GM12878 (cell line): ENCODE measurements at regions not wholly inside any gene's neighbourhood (a gene's known extent, or its start where the extent isn't known, plus 50 kb on each side); places are given as distances from the start of the nearest gene placed in this dataset.

Experiments
- ATAC-seq: fragments of 200-7000 bp; cut with Tn5 transposase; 3 replicates; pipeline ENCODE4 v1.9.1; 2020; ENCODE audit warnings: mild to moderate bottlenecking, moderate library complexity
- BruUV-seq: library from RNA; stranded (reverse); fragments of 400-500 nt; replicated peaks from 2 replicates; lab custom pipeline; 2021; lab: Mats Ljungman, UMichigan
- CTCF ChIA-PET: fragments of 300-600 bp; sonication (Branson Sonifier 250); formaldehyde crosslinking; extraction: SDS; loops from one replicate; lab custom pipeline; 2021; ENCODE audit warnings: inconsistent platforms; lab: Yijun Ruan, JAX
- POLR2A ChIA-PET: fragments of 350-600 bp; formaldehyde crosslinking; extraction: SDS; loops from one replicate; lab custom pipeline; 2021; ENCODE audit warnings: inconsistent platforms; lab: Charles Lee
- RAD21 ChIA-PET: fragments of 300-600 bp; sonication (Branson Sonifier 250); formaldehyde crosslinking; loops from one replicate; lab custom pipeline; 2023; ENCODE audit warnings: antibody characterized with exemption; ENCODE audit not compliant: unreplicated experiment; lab: Charles Lee
- SMC1A ChIA-PET: fragments of 300-600 bp; sonication (Branson Sonifier 250); formaldehyde crosslinking; loops from one replicate; lab custom pipeline; 2023; ENCODE audit not compliant: unreplicated experiment, uncharacterized antibody; lab: Charles Lee
- DNase-seq: peaks from one replicate; pipeline ENCODE4 v3.0.0-alpha.2; 2011; ENCODE audit warnings: low read depth, low spot score
- FAIRE-seq: peaks from 3 replicates; lab custom pipeline; 2011; peaks lifted over from hg19 to GRCh38; lab: Jason Lieb, UNC
- H2AFZ ChIP-seq: 2 replicates; pipeline ENCODE4 v1.6.0; 2011; ENCODE audit warnings: low read depth, low read length, control low read depth; ENCODE audit not compliant: control insufficient read depth
- H3K27ac ChIP-seq: 2 replicates; pipeline ENCODE4 v1.5.1; 2011; ENCODE audit warnings: control low read depth; ENCODE audit not compliant: control insufficient read depth, insufficient read depth
- H3K27me3 ChIP-seq, 2 experiments: replicated peaks in 1 of 2; 2 replicates each; pipeline versions ENCODE4 v1.6.0 to v1.6.1; 2011; ENCODE audit warnings: low read length in 1 of 2; ENCODE audit not compliant: control insufficient read depth in 2 of 2, insufficient read depth in 2 of 2
- H3K36me3 ChIP-seq, 2 experiments: 2 replicates each; pipeline ENCODE4 v1.5.1; 2011; ENCODE audit warnings: low read length in 1 of 2; ENCODE audit not compliant: control insufficient read depth in 2 of 2, insufficient read depth in 2 of 2
- H3K4me1 ChIP-seq: 2 replicates; pipeline ENCODE4 v1.6.1; 2011; ENCODE audit warnings: mild to moderate bottlenecking, low read length, moderate library complexity, mixed read lengths; ENCODE audit not compliant: control insufficient read depth, insufficient read depth
- H3K4me2 ChIP-seq: 2 replicates; pipeline ENCODE4 v1.6.0; 2011; ENCODE audit warnings: control low read depth; ENCODE audit not compliant: control insufficient read depth, insufficient read depth
- H3K4me3 ChIP-seq: fragments of 200-600 bp; sonication (generic); 2 replicates; pipeline ENCODE4 v1.5.1; 2016
- H3K79me2 ChIP-seq: 2 replicates; pipeline ENCODE4 v1.6.0; 2011; ENCODE audit warnings: low read length; ENCODE audit not compliant: control insufficient read depth, insufficient read depth
- H3K9ac ChIP-seq: 2 replicates; pipeline ENCODE4 v1.8.0; 2011; ENCODE audit warnings: low read length, control low read depth, mixed read lengths; ENCODE audit not compliant: control insufficient read depth, insufficient read depth
- H3K9me3 ChIP-seq: replicated peaks from 3 replicates; pipeline ENCODE4 v1.5.1; 2011; ENCODE audit warnings: mild to moderate bottlenecking, low read length; ENCODE audit not compliant: control insufficient read depth, insufficient read depth
- H4K20me1 ChIP-seq: 2 replicates; pipeline ENCODE4 v1.6.0; 2011; ENCODE audit not compliant: control insufficient read depth, insufficient read depth
- BMI1 ChIP-seq: fragments of 450-650 bp; IDR thresholded peaks from 2 replicates; pipeline ENCODE4 v1.6.1; 2016; ENCODE audit warnings: mild to moderate bottlenecking, moderate library complexity, borderline replicate concordance
- BRCA1 ChIP-seq: IDR thresholded peaks from 2 replicates; pipeline ENCODE4 v1.6.1; 2011; ENCODE audit warnings: low read depth, low read length, improper control_type of control experiment
- EP300 ChIP-seq, 2 experiments: fragments of 150-350 bp in 1 of 2; IDR thresholded peaks; 2 replicates each; pipeline ENCODE4 v1.6.1; 2011 to 2012; ENCODE audit warnings: low read depth in 2 of 2, low read length in 2 of 2, borderline replicate concordance in 1 of 2, improper control_type of control experiment in 1 of 2, inconsistent platforms in 1 of 2; ENCODE audit not compliant: control insufficient read depth in 1 of 2
- IKZF1 ChIP-seq: fragments of 450-650 bp; conservative IDR thresholded peaks from 2 replicates; pipeline ENCODE4 v1.6.1; 2017; ENCODE audit warnings: antibody characterized with exemption, mild to moderate bottlenecking
- NR2C1 ChIP-seq: fragments of 450-650 bp; IDR thresholded peaks from 2 replicates; pipeline ENCODE4 v1.6.1; 2017; ENCODE audit warnings: antibody characterized with exemption, mild to moderate bottlenecking, moderate library complexity
- NR2C2 ChIP-seq: IDR thresholded peaks from 2 replicates; pipeline ENCODE4 v1.6.1; 2011; ENCODE audit warnings: borderline replicate concordance, low read depth; ENCODE audit not compliant: control insufficient read depth, insufficient read length
- POLR2A ChIP-seq: IDR thresholded peaks from 2 replicates; pipeline ENCODE4 v1.6.1; 2011; ENCODE audit warnings: low read depth, mild to moderate bottlenecking, low read length
- POU2F2 ChIP-seq: IDR thresholded peaks from 3 replicates; pipeline ENCODE4 v1.6.1; 2011; ENCODE audit warnings: low read depth, mild to moderate bottlenecking, low read length, borderline replicate concordance
- RCOR1 ChIP-seq: conservative IDR thresholded peaks from 2 replicates; pipeline ENCODE4 v1.6.1; 2012; ENCODE audit warnings: low read depth, low read length, improper control_type of control experiment
- STAT3 ChIP-seq: IDR thresholded peaks from 2 replicates; pipeline ENCODE4 v1.6.1; 2011; ENCODE audit warnings: low read depth, low read length, improper control_type of control experiment
- TBL1XR1 ChIP-seq: IDR thresholded peaks from 2 replicates; pipeline ENCODE4 v1.6.1; 2012; ENCODE audit warnings: low read depth, low read length, improper control_type of control experiment
- ZNF207 ChIP-seq: fragments of 450-650 bp; IDR thresholded peaks from 2 replicates; pipeline ENCODE4 v1.6.1; 2014; ENCODE audit warnings: antibody characterized with exemption, mild to moderate bottlenecking, borderline replicate concordance
- ZNF384 ChIP-seq: IDR thresholded peaks from 2 replicates; pipeline ENCODE4 v1.6.1; 2012; ENCODE audit warnings: low read depth, mild to moderate bottlenecking, low read length, improper control_type of control experiment, borderline replicate concordance
- WGBS: methylation state at CpG from one replicate; pipeline ENCODE4 v1.1.6; 2016; ENCODE audit warnings: low lambda C conversion rate; ENCODE audit not compliant: insufficient replicate concordance, insufficient coverage; ENCODE audit errors: missing lambda C conversion rate; 5-methylcytosine and 5-hydroxymethylcytosine counted together
- in situ Hi-C: fragments of 300-500 bp; cut with MboI; formaldehyde crosslinking; loops from 9 replicates; pipeline ENCODE4 v1.14.3; 2018; ENCODE audit warnings: mixed read lengths
- intact Hi-C: fragments of 100-400 bp; cut with micrococcal nuclease; formaldehyde crosslinking; loops from one replicate; pipeline ENCODE4 v1.14.2; 2022; ENCODE audit not compliant: unreplicated experiment
- TF ChIP-seq, protein P1 (sequence below): fragments of 450-650 bp; IDR thresholded peaks from 2 replicates; pipeline ENCODE4 v1.6.1; 2017; ENCODE audit warnings: mild to moderate bottlenecking
- TF ChIP-seq, protein P2 (sequence below): fragments of 150-350 bp; IDR thresholded peaks from 2 replicates; pipeline ENCODE4 v1.6.1; 2016; ENCODE audit warnings: low read depth, low read length
- TF ChIP-seq, protein P3 (sequence below): IDR thresholded peaks from 2 replicates; pipeline ENCODE4 v1.6.1; 2012; ENCODE audit warnings: improper control_type of control experiment, low read depth, low read length; ENCODE audit not compliant: insufficient replicate concordance

DNA sequence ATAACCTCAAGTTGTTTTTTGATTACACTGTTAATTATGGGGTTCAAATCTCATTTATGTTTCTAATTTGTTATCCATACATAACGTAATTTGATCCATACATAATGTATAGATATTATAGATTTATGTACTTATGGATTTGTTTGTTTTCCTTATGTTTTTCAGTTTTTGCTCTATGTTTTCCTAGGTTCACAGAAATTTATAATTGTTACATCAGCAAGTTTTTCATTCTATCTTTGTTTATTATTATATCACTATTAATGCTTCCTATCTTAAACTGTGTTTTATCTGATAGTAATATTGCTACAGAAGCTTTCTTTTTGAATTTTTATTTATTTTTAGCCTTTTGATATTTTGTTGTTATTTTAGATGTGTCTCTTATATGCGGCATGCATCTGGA lies 194.3 kb upstream of the SOX21 start:
- no peaks in the 10 kb centered on the region for H3K27me3 ChIP-seq
- no peaks in the 10 kb centered on the region for H3K79me2 ChIP-seq
- ChIA-PET CTCF (no interaction called here), RAD21 (no interaction called here), POLR2A (no interaction called here), SMC1A (no interaction called here)
- in situ Hi-C loops = no loop called here
- FAIRE-seq (no peak), DNase-seq (no peak), ATAC-seq (no peak)
- no peak overlapping the region for H2AFZ ChIP-seq
- no peak overlapping the region for H3K4me2 ChIP-seq
- 34% methylated on average over 2 of the region's 2 CpGs for WGBS
- H3K27ac ChIP-seq = no peak overlapping the region
- H3K4me3 ChIP-seq = no peak overlapping the region
- no peaks in the 10 kb centered on the region for H3K9me3 ChIP-seq
- no TSS peak for BruUV-seq
- H3K4me1 ChIP-seq = no peaks in the 10 kb centered on the region
- no peaks in the 10 kb centered on the region for H4K20me1 ChIP-seq
- no peaks in the 10 kb centered on the region for H3K36me3 ChIP-seq
- no peak overlapping the region for H3K9ac ChIP-seq
- intact Hi-C loops = no loop called here
- TF ChIP-seq NR2C1 (no peak), ZNF207 (no peak), POLR2A (no peak), RCOR1 (no peak), IKZF1 (no peak), POU2F2 (no peak), ZNF384 (no peak), TBL1XR1 (no peak), BMI1 (no peak), BRCA1 (no peak), STAT3 (no peak), NR2C2 (no peak), EP300 (IDR thresholded peaks at IDR 0.05; ENCODE audit: borderline replicate concordance in 1 of 2, control insufficient read depth in 1 of 2, low read depth in 2 of 2, low read length in 2 of 2) (no peak)
- TF ChIP-seq, protein P1, sequence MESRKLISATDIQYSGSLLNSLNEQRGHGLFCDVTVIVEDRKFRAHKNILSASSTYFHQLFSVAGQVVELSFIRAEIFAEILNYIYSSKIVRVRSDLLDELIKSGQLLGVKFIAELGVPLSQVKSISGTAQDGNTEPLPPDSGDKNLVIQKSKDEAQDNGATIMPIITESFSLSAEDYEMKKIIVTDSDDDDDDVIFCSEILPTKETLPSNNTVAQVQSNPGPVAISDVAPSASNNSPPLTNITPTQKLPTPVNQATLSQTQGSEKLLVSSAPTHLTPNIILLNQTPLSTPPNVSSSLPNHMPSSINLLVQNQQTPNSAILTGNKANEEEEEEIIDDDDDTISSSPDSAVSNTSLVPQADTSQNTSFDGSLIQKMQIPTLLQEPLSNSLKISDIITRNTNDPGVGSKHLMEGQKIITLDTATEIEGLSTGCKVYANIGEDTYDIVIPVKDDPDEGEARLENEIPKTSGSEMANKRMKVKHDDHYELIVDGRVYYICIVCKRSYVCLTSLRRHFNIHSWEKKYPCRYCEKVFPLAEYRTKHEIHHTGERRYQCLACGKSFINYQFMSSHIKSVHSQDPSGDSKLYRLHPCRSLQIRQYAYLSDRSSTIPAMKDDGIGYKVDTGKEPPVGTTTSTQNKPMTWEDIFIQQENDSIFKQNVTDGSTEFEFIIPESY = no peak
- TF ChIP-seq, protein P2, sequence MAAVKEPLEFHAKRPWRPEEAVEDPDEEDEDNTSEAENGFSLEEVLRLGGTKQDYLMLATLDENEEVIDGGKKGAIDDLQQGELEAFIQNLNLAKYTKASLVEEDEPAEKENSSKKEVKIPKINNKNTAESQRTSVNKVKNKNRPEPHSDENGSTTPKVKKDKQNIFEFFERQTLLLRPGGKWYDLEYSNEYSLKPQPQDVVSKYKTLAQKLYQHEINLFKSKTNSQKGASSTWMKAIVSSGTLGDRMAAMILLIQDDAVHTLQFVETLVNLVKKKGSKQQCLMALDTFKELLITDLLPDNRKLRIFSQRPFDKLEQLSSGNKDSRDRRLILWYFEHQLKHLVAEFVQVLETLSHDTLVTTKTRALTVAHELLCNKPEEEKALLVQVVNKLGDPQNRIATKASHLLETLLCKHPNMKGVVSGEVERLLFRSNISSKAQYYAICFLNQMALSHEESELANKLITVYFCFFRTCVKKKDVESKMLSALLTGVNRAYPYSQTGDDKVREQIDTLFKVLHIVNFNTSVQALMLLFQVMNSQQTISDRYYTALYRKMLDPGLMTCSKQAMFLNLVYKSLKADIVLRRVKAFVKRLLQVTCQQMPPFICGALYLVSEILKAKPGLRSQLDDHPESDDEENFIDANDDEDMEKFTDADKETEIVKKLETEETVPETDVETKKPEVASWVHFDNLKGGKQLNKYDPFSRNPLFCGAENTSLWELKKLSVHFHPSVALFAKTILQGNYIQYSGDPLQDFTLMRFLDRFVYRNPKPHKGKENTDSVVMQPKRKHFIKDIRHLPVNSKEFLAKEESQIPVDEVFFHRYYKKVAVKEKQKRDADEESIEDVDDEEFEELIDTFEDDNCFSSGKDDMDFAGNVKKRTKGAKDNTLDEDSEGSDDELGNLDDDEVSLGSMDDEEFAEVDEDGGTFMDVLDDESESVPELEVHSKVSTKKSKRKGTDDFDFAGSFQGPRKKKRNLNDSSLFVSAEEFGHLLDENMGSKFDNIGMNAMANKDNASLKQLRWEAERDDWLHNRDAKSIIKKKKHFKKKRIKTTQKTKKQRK = no peak
- TF ChIP-seq, protein P3, sequence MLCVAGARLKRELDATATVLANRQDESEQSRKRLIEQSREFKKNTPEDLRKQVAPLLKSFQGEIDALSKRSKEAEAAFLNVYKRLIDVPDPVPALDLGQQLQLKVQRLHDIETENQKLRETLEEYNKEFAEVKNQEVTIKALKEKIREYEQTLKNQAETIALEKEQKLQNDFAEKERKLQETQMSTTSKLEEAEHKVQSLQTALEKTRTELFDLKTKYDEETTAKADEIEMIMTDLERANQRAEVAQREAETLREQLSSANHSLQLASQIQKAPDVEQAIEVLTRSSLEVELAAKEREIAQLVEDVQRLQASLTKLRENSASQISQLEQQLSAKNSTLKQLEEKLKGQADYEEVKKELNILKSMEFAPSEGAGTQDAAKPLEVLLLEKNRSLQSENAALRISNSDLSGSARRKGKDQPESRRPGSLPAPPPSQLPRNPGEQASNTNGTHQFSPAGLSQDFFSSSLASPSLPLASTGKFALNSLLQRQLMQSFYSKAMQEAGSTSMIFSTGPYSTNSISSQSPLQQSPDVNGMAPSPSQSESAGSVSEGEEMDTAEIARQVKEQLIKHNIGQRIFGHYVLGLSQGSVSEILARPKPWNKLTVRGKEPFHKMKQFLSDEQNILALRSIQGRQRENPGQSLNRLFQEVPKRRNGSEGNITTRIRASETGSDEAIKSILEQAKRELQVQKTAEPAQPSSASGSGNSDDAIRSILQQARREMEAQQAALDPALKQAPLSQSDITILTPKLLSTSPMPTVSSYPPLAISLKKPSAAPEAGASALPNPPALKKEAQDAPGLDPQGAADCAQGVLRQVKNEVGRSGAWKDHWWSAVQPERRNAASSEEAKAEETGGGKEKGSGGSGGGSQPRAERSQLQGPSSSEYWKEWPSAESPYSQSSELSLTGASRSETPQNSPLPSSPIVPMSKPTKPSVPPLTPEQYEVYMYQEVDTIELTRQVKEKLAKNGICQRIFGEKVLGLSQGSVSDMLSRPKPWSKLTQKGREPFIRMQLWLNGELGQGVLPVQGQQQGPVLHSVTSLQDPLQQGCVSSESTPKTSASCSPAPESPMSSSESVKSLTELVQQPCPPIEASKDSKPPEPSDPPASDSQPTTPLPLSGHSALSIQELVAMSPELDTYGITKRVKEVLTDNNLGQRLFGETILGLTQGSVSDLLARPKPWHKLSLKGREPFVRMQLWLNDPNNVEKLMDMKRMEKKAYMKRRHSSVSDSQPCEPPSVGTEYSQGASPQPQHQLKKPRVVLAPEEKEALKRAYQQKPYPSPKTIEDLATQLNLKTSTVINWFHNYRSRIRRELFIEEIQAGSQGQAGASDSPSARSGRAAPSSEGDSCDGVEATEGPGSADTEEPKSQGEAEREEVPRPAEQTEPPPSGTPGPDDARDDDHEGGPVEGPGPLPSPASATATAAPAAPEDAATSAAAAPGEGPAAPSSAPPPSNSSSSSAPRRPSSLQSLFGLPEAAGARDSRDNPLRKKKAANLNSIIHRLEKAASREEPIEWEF = no peak
